Tibial nerve (tissue), 4 donors: ENCODE measurements at regions not wholly inside any gene's neighbourhood (a gene's known extent, or its start where the extent isn't known, plus 50 kb on each side); places are given as distances from the start of the nearest gene placed in this dataset.

Source experiments
- DNase-seq, 2 donors: peaks; one replicate each; pipeline ENCODE4 v3.0.0-alpha.2; 2019; ENCODE audit warnings: low spot score in 2 of 2
- H3K27ac ChIP-seq, 4 donors: fragments of 200-600 bp; sonication (generic) in 3 of 4; one replicate each; pipeline ENCODE4 v1.5.1; 2017 to 2019; ENCODE audit warnings: mild to moderate bottlenecking in 1 of 4
- H3K27me3 ChIP-seq, 2 donors: fragments of 200-600 bp; sonication (generic) in 1 of 2; one replicate each; pipeline versions ENCODE4 v1.5.1 to v1.6.0; 2017 to 2019
- H3K36me3 ChIP-seq, 3 donors: fragments of 200-600 bp; sonication (generic); one replicate each; pipeline ENCODE4 v1.5.1; 2018 to 2019
- H3K4me1 ChIP-seq, 4 donors: fragments of 200-600 bp; sonication (generic) in 3 of 4; one replicate each; pipeline ENCODE4 v1.5.1; 2017 to 2019
- H3K4me3 ChIP-seq, 4 donors: fragments of 200-600 bp; sonication (generic) in 3 of 4; one replicate each; pipeline ENCODE4 v1.5.1; 2017 to 2019; ENCODE audit warnings: mild to moderate bottlenecking in 1 of 4, moderate library complexity in 1 of 4
- H3K9me3 ChIP-seq, 4 donors: fragments of 200-600 bp; sonication (generic) in 3 of 4; one replicate each; pipeline ENCODE4 v1.5.1; 2017 to 2019
- EP300 ChIP-seq, 2 donors: sonication (generic); formaldehyde crosslinking; IDR thresholded peaks; one replicate each; pipeline ENCODE4 v1.6.1; 2017; ENCODE audit warnings: antibody characterized with exemption in 2 of 2, mild to moderate bottlenecking in 1 of 2
- POLR2A ChIP-seq, 2 donors: fragments of 450-650 bp; IDR thresholded peaks; one replicate each; pipeline ENCODE4 v1.6.1; 2017; ENCODE audit warnings: antibody characterized with exemption in 2 of 2, mild to moderate bottlenecking in 2 of 2, moderate library complexity in 2 of 2
- WGBS, 2 donors: methylation state at CpG; one replicate each; pipeline ENCODE4 v1.1.5; 2018; 5-methylcytosine and 5-hydroxymethylcytosine counted together
- TF ChIP-seq, protein P1 (sequence below), 5 experiments: fragments of 200-600 bp in 3 of 5; fragments of 450-650 bp in 2 of 5; sonication (generic) in 3 of 5; IDR thresholded peaks; one replicate each; pipeline ENCODE4 v1.5.1; 2016 to 2019; ENCODE audit warnings: antibody characterized with exemption in 5 of 5, mild to moderate bottlenecking in 3 of 5, moderate library complexity in 2 of 5

DNA sequence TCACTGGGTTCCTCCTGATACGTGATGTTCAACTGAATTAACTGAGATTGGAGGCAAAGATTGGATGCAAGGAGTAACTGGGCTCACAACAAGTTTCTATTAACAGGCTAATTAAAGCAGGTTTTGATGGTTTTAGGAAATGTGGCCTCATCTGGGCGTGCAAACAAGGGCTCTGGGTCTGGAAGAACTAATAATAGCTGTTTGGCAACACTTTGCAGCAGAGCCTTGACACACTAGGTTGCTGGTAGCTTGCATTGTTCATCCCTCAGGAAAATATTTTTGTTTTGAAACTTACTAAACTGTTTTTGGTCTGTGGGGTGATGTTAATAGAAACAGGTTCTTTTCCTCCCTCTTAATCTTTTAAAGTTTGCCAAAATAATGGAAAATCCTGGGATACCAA is 117.2 kb upstream of the CD93 start:
- DNase-seq, result no peak

DNA sequence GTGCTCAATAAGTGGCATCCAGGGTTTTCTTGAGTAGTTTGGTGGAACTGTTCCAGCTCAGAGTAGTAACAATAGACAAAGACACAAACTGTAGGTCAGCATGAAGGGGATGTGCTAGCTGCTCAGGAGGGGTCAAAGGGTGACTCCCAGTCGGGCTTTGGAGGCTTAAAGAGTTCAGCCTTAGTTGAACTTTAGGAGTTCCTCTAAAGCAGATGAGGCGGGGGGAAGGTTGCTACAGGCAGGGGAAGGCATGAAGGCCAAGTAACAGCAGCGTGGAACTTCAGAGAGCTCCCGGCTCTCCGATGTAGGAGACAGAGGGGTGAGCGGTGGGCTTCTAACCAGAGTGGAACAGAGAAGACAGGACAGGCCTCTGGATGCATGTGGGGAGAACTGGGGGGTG is 115.5 kb upstream of the CD93 start:
- no peak overlapping the region for H3K4me3 ChIP-seq
- H3K27ac ChIP-seq, result no peak overlapping the region
- no peak for TF ChIP-seq EP300 (IDR thresholded peaks at IDR 0.05)
- TF ChIP-seq POLR2A (IDR thresholded peaks at IDR 0.05), result no peak
- TF ChIP-seq, protein P1, sequence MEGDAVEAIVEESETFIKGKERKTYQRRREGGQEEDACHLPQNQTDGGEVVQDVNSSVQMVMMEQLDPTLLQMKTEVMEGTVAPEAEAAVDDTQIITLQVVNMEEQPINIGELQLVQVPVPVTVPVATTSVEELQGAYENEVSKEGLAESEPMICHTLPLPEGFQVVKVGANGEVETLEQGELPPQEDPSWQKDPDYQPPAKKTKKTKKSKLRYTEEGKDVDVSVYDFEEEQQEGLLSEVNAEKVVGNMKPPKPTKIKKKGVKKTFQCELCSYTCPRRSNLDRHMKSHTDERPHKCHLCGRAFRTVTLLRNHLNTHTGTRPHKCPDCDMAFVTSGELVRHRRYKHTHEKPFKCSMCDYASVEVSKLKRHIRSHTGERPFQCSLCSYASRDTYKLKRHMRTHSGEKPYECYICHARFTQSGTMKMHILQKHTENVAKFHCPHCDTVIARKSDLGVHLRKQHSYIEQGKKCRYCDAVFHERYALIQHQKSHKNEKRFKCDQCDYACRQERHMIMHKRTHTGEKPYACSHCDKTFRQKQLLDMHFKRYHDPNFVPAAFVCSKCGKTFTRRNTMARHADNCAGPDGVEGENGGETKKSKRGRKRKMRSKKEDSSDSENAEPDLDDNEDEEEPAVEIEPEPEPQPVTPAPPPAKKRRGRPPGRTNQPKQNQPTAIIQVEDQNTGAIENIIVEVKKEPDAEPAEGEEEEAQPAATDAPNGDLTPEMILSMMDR (IDR thresholded peaks at IDR 0.05), result no peak
- no peaks in the 10 kb centered on the region for H3K27me3 ChIP-seq
- peaks cover 0 to 31% (median 0%) of the 10 kb centered on the region in 4 donors for H3K4me1 ChIP-seq
- WGBS, 2 donors, result 61 to 64% methylated on average over 6 of the region's 6 CpGs
- no peaks in the 10 kb centered on the region for H3K9me3 ChIP-seq
- no peak for DNase-seq
- H3K36me3 ChIP-seq, result no peaks in the 10 kb centered on the region

More for the DNA sequence above, 117.2 kb upstream of the CD93 start:
- 34 to 36% methylated on average over 2 of the region's 2 CpGs for WGBS, 2 donors
- H3K27ac ChIP-seq, result no peak overlapping the region
- no peaks in the 10 kb centered on the region for H3K36me3 ChIP-seq
- peaks cover 0 to 34% (median 0%) of the 10 kb centered on the region in 4 donors for H3K4me1 ChIP-seq
- H3K9me3 ChIP-seq, result no peaks in the 10 kb centered on the region
- no peak for TF ChIP-seq POLR2A (IDR thresholded peaks at IDR 0.05)
- TF ChIP-seq EP300 (IDR thresholded peaks at IDR 0.05), result no peak
- TF ChIP-seq, protein P1 (IDR thresholded peaks at IDR 0.05), result no peak
- no peak overlapping the region for H3K4me3 ChIP-seq
- no peaks in the 10 kb centered on the region for H3K27me3 ChIP-seq

DNA sequence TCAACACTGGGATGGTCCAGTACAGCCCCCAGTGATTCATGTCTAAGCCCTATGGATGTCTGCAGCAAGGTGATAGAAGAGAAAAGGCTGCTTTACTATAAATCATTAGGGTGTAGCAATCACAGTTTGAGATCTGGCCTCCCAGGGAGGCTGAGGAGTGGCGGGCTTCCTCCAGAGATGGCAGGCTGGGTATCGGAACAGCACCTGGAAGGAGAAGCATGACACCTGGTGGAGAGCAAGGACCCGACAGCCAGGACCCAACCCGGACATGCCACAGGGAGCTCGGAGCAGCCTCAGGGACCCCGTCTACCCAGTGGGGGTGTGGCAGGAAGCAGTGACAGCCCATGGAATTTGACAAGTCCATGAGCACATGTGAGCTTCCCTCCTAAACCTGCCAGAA is 114.8 kb upstream of the CD93 start:
- no peaks in the 10 kb centered on the region for H3K9me3 ChIP-seq
- peaks cover 0 to 27% (median 0%) of the 10 kb centered on the region in 4 donors for H3K4me1 ChIP-seq
- 72% methylated on average over 2 to 6 of the region's 6 CpGs for WGBS, 2 donors
- H3K4me3 ChIP-seq, result no peak overlapping the region
- H3K36me3 ChIP-seq, result no peaks in the 10 kb centered on the region
- TF ChIP-seq, protein P1 (IDR thresholded peaks at IDR 0.05), result no peak
- no peak for TF ChIP-seq EP300 (IDR thresholded peaks at IDR 0.05)
- TF ChIP-seq POLR2A (IDR thresholded peaks at IDR 0.05), result no peak
- no peak overlapping the region for H3K27ac ChIP-seq
- no peak for DNase-seq
- H3K27me3 ChIP-seq, result no peaks in the 10 kb centered on the region

DNA sequence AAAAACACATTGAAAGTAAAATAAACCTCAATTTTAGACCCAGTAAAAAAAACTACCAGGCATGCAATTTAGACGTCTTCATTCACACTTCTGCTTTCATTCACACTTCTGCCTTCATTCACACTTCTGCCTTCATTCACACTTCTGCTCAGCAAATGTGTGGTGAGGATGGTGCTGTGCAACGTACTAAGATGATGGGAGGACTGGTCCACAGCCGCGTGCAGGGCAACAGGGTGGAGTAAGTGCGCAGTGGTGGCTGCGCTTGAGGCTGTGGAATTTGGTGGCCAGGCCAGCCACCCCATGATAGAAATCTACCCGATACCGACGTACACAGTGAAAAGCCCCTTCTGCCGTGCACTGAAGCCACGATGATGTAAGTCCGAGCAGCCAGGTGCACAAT is 114.3 kb upstream of the CD93 start:
- Histone ChIP-seq H3K36me3 (no peaks in the 10 kb centered on the region), H3K4me3 (no peak overlapping the region), H3K4me1 (peaks cover 0 to 23% (median 0%) of the 10 kb centered on the region in 4 donors), H3K27ac (no peak overlapping the region), H3K9me3 (no peaks in the 10 kb centered on the region), H3K27me3 (no peaks in the 10 kb centered on the region)
- no peak for DNase-seq
- WGBS, 2 donors, result 73 to 91% methylated on average over 7 to 12 of the region's 12 CpGs
- no peak for TF ChIP-seq POLR2A (IDR thresholded peaks at IDR 0.05)
- TF ChIP-seq, protein P1 (IDR thresholded peaks at IDR 0.05), result no peak
- TF ChIP-seq EP300 (IDR thresholded peaks at IDR 0.05), result no peak

DNA sequence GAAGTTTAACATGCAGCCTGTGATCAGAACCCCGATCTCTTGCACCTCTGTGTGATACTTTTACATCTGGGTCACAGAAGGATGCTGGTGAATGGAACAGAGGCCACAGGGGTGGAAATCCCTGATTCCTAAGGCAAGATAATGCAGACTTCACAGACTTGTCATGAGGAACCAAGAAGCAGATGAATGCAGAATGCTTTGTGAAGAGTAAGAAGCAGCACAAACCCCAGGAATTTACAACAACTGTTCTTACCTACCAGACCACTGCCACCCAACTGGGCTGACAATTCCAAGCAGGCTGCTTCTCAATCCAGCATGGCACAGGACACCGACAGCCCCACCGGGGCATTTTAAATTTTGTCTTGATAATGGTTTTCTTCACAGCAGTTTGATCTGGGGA is 113.2 kb upstream of the CD93 start:
- Histone ChIP-seq H3K4me3 (no peak overlapping the region), H3K27ac (no peak overlapping the region), H3K4me1 (peaks cover 0 to 14% (median 0%) of the 10 kb centered on the region in 4 donors), H3K27me3 (no peaks in the 10 kb centered on the region), H3K9me3 (no peaks in the 10 kb centered on the region), H3K36me3 (no peaks in the 10 kb centered on the region)
- no peak for DNase-seq
- WGBS, 2 donors, result 86 to 90% methylated on average over 3 of the region's 3 CpGs
- TF ChIP-seq, protein P1 (IDR thresholded peaks at IDR 0.05), result no peak
- no peak for TF ChIP-seq EP300 (IDR thresholded peaks at IDR 0.05)
